ENCODE measurements at regions not wholly inside any gene's neighbourhood (a gene's known extent, or its start where the extent isn't known, plus 50 kb on each side); places are given as distances from the start of the nearest gene placed in this dataset.
A peak's percentile ranks its signal among the peaks of the same experiment; 100 is the strongest.

DNA sequence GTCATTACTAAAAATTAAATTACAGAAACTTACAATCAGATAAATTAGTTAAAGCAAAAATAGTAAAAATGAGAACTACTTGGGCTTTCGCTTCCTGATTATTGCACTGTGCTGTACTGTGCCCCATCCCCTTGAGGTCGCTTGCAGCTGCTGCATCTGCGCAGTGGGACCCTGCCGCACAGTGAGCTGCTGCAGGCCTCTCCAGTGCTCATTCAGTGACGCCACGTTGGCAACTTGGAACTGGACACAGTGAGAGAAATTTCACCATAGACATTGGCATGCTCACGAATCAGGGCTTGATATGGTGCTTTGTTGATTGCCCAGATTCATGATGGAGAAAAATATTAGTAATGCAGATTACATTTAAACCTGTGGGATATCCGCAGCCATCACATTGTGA is 290.8 kb upstream of the MYT1L start:
- no peaks in the 10 kb centered on the region for H3K4me1 Mint-ChIP-seq
- ATAC-seq (replicated peaks in 1 of 4), result no peak

DNA sequence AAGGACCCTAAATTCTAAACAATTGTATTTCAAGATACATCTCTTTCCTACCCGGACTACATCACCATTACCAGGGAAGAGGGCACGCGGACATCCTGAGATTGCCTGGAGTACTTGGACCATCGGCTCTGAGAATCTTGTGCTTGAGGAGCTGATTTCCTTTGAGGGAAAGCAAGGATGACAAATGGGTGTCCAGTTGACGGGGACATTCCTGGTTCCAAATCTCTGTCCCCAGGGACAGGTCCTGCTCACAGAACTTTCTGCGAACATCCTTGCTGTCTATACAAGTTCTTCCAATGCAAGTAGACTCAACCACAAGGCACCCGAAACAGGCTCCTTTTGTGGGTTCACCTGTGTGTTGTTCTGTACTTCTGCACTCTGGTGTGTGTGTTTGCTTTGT is 289.5 kb upstream of the MYT1L start:
- Histone ChIP-seq H3K27me3 (replicated peaks in 1 of 2; ENCODE audit: control insufficient read depth in 2 of 2, extremely low read depth in 1 of 2, insufficient read depth in 2 of 2, low read length in 1 of 2) (peaks cover 4 to 15% of the 10 kb centered on the region in 2 experiments), H3K4me3 (ENCODE audit: control insufficient read depth in 1 of 2, extremely low read depth in 1 of 2, low read length in 1 of 2) (no peak overlapping the region), H3K36me3 (ENCODE audit: control insufficient read depth in 2 of 2, extremely low read depth in 1 of 2, insufficient read depth in 1 of 2, low read length in 1 of 2) (no peaks in the 10 kb centered on the region), H3K27ac (ENCODE audit: low read length) (no peak overlapping the region), H3K9me3 (no peaks in the 10 kb centered on the region), H3K4me1 (ENCODE audit: control insufficient read depth in 1 of 2, extremely low read depth in 1 of 2, insufficient read depth in 2 of 2, low read length in 2 of 2) (no peaks in the 10 kb centered on the region)
- WGBS (ENCODE audit: insufficient coverage), result no CpG with 5 or more reads among the region's 7 CpGs
- no peak overlapping the region for H3K27ac Mint-ChIP-seq
- H3K36me3 Mint-ChIP-seq, result no peaks in the 10 kb centered on the region
- no peaks in the 10 kb centered on the region for H3K4me1 Mint-ChIP-seq
- H3K4me3 Mint-ChIP-seq, result no peak overlapping the region
- no peak for DNase-seq
- ChIA-PET POLR2A (interaction anchor here in 1 of 2 donors (0.6 kb wide), 1 partner anchor 14 kb away, joined by 3 read pairs; no protein-coding TSS in a partner anchor), CTCF (interaction anchor here in 1 of 2 donors (0.5 kb wide), 1 partner anchor 25 kb away, joined by 3 read pairs; no protein-coding TSS in a partner anchor)
- peaks cover 4 to 8% of the 10 kb centered on the region in 2 donors for H3K27me3 Mint-ChIP-seq
- H3K9me3 Mint-ChIP-seq, result no peaks in the 10 kb centered on the region
- no peak for ATAC-seq (replicated peaks in 1 of 4)

More for the DNA sequence above, 290.8 kb upstream of the MYT1L start:
- peaks cover 0 to under 1% of the 10 kb centered on the region in 2 donors for H3K27me3 Mint-ChIP-seq
- no peak overlapping the region for H3K4me3 Mint-ChIP-seq
- H3K27ac Mint-ChIP-seq, result no peak overlapping the region
- H3K4me1 ChIP-seq (ENCODE audit: control insufficient read depth in 1 of 2, extremely low read depth in 1 of 2, insufficient read depth in 2 of 2, low read length in 2 of 2), result no peaks in the 10 kb centered on the region
- no peaks in the 10 kb centered on the region for H3K9me3 ChIP-seq
- peaks cover 2 to 10% of the 10 kb centered on the region in 2 experiments for H3K27me3 ChIP-seq (replicated peaks in 1 of 2; ENCODE audit: control insufficient read depth in 2 of 2, extremely low read depth in 1 of 2, insufficient read depth in 2 of 2, low read length in 1 of 2)
- DNase-seq, result no peak
- H3K4me3 ChIP-seq (ENCODE audit: control insufficient read depth in 1 of 2, extremely low read depth in 1 of 2, low read length in 1 of 2), result no peak overlapping the region
- 83% methylated on average over 8 of the region's 8 CpGs for WGBS (ENCODE audit: insufficient coverage)
- H3K36me3 ChIP-seq (ENCODE audit: control insufficient read depth in 2 of 2, extremely low read depth in 1 of 2, insufficient read depth in 1 of 2, low read length in 1 of 2), result no peaks in the 10 kb centered on the region
- ChIA-PET CTCF (no interaction called here), POLR2A (no interaction called here)
- H3K9me3 Mint-ChIP-seq, result no peaks in the 10 kb centered on the region
- H3K36me3 Mint-ChIP-seq, result no peaks in the 10 kb centered on the region
- H3K27ac ChIP-seq (ENCODE audit: low read length), result no peak overlapping the region

DNA sequence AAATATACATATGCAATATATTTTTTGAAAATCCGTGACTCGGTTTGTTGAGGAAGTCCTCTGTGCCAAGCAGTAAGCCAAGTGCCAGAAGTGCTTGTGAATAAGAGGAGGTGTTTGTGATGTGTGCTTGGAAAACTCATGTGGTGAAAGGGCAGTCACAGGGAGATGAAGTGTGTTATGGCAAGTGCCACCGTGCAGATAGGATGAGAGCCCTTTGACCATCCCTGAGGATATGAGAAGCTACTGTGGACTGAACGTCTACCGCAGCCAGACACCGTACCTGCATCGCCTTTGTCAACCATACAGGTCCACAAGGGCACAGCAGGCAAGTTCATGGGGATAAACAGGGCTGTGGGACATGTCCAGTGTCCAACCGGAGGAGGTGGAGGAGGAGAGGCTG is 288.9 kb upstream of the MYT1L start:
- no peaks in the 10 kb centered on the region for H3K4me1 ChIP-seq (ENCODE audit: control insufficient read depth in 1 of 2, extremely low read depth in 1 of 2, insufficient read depth in 2 of 2, low read length in 2 of 2)
- no peaks in the 10 kb centered on the region for H3K9me3 ChIP-seq
- H3K27me3 Mint-ChIP-seq, result peaks cover 4 to 8% of the 10 kb centered on the region in 2 donors
- H3K9me3 Mint-ChIP-seq, result no peaks in the 10 kb centered on the region
- no peaks in the 10 kb centered on the region for H3K36me3 Mint-ChIP-seq
- H3K4me3 ChIP-seq (ENCODE audit: control insufficient read depth in 1 of 2, extremely low read depth in 1 of 2, low read length in 1 of 2), result no peak overlapping the region
- no peaks in the 10 kb centered on the region for H3K36me3 ChIP-seq (ENCODE audit: control insufficient read depth in 2 of 2, extremely low read depth in 1 of 2, insufficient read depth in 1 of 2, low read length in 1 of 2)
- no peak overlapping the region for H3K27ac Mint-ChIP-seq
- ChIA-PET CTCF (no interaction called here), POLR2A (no interaction called here)
- ATAC-seq (replicated peaks in 1 of 4), result no peak
- WGBS (ENCODE audit: insufficient coverage), result 86% methylated on average over 4 of the region's 8 CpGs
- no peak overlapping the region for H3K27ac ChIP-seq (ENCODE audit: low read length)
- H3K27me3 ChIP-seq (replicated peaks in 1 of 2; ENCODE audit: control insufficient read depth in 2 of 2, extremely low read depth in 1 of 2, insufficient read depth in 2 of 2, low read length in 1 of 2), result peaks cover 4 to 15% of the 10 kb centered on the region in 2 experiments
- no peaks in the 10 kb centered on the region for H3K4me1 Mint-ChIP-seq
- no peak overlapping the region for H3K4me3 Mint-ChIP-seq
- no peak for DNase-seq

DNA sequence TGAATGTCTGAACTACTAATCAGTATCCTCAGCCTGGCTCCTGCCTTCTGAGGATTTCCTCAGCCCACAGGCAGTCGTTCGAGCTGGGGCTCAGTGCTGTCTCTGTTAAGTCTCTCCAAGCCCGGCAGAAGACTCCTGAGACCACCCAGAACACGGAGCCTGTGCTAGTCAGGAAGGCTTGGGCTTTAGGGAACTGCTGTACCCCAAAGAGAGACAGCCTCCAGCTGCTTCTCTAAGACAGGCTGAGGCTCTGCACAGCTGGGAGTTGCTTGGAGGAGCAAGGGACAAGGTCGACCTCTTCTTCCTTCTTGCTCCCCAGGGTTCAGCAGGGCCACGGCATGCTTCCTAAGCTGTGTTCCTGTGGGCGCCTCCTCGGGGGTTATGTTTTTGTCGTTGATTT is 283.4 kb upstream of the MYT1L start:
- CTCF ChIA-PET, result interaction anchor here in 1 of 2 donors (1.4 kb wide), 1 partner anchor 32 kb away, joined by 4 read pairs; no protein-coding TSS in a partner anchor
- Mint-ChIP-seq H3K27ac (no peak overlapping the region), H3K4me3 (peak overlapping the region in 1 of 3 donors; percentile 16), H3K9me3 (peaks cover 3 to 5% (median 5%) of the 10 kb centered on the region in 3 donors), H3K36me3 (peaks cover 4% of the 10 kb centered on the region), H3K4me1 (peaks cover 9 to 10% (median 10%) of the 10 kb centered on the region in 3 donors), H3K27me3 (peaks cover 4 to 8% of the 10 kb centered on the region in 2 donors)
- H3K27ac ChIP-seq (ENCODE audit: low read length), result no peak overlapping the region
- ATAC-seq (replicated peaks in 1 of 4) (no peak), DNase-seq (no peak)
- H3K4me3 ChIP-seq (ENCODE audit: control insufficient read depth in 1 of 2, extremely low read depth in 1 of 2, low read length in 1 of 2), result no peak overlapping the region
- POLR2A ChIA-PET, result no interaction called here
- peaks cover 2 to 5% of the 10 kb centered on the region in 2 experiments for H3K27me3 ChIP-seq (replicated peaks in 1 of 2; ENCODE audit: control insufficient read depth in 2 of 2, extremely low read depth in 1 of 2, insufficient read depth in 2 of 2, low read length in 1 of 2)
- 77% methylated on average over 4 of the region's 9 CpGs for WGBS (ENCODE audit: insufficient coverage)
- no peaks in the 10 kb centered on the region for H3K36me3 ChIP-seq (ENCODE audit: control insufficient read depth in 2 of 2, extremely low read depth in 1 of 2, insufficient read depth in 1 of 2, low read length in 1 of 2)
- no peaks in the 10 kb centered on the region for H3K9me3 ChIP-seq
- H3K4me1 ChIP-seq (ENCODE audit: control insufficient read depth in 1 of 2, extremely low read depth in 1 of 2, insufficient read depth in 2 of 2, low read length in 2 of 2), result peaks cover 4 to 7% of the 10 kb centered on the region in 2 experiments

DNA sequence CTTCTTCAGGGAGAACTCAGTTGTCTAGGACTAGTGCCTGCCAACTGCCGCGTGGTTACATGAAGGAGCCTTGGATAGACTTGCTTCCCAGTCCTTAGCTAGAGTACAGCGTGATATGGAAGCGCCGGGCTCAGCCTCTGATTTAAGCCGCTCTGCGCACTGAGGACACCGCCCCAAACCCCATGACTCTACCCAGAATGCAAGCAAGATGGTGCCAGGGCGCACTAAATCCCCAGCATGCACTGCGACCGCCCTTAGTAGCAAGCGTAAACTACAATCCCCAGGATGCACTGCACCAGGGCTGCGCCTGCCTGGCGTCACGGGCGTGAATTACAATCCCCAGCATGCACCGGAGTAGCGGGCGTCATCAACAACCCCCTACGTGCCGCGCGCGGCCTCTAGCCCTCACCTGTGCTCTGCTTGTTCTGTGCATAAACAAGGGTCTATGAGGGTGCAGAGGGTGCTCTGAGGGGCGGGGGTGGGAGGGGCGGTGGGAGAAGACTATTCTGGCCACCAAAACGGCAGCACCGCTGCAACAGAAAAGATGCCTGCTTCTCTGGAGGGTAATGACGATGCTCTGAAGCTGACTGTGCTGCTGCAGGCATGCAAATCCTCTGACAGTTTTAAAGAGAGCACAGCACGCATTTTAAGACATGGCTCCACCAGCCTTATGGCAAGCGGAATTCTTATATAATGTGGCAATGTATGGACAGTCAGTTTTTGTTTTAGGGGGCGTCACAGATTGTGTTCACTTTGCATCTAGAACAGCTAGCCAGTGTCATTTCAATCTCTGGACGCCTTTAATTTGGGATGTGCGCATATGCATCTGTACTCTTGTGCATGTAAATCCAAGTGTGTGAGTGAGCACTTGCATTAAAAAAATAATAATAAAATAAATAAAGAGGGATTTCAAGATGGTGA is 282.5 kb upstream of the MYT1L start:
- ATAC-seq (replicated peaks in 1 of 4) (peak; percentile 99 to 100 (median 100)), DNase-seq (peak; percentile 72 to 93 (median 86))
- Mint-ChIP-seq H3K27me3 (peaks cover 4 to 11% of the 10 kb centered on the region in 2 donors), H3K9me3 (peaks cover 3 to 5% (median 5%) of the 10 kb centered on the region in 3 donors), H3K4me1 (peaks cover 9 to 10% (median 10%) of the 10 kb centered on the region in 3 donors), H3K27ac (peak overlapping the region; percentile 72 to 93), H3K36me3 (peaks cover 4% of the 10 kb centered on the region), H3K4me3 (peak overlapping the region; percentile 76 to 84 (median 79))
- Histone ChIP-seq H3K27me3 (replicated peaks in 1 of 2; ENCODE audit: control insufficient read depth in 2 of 2, extremely low read depth in 1 of 2, insufficient read depth in 2 of 2, low read length in 1 of 2) (peaks cover 2 to 5% of the 10 kb centered on the region in 2 experiments), H3K36me3 (ENCODE audit: control insufficient read depth in 2 of 2, extremely low read depth in 1 of 2, insufficient read depth in 1 of 2, low read length in 1 of 2) (no peaks in the 10 kb centered on the region), H3K4me3 (ENCODE audit: control insufficient read depth in 1 of 2, extremely low read depth in 1 of 2, low read length in 1 of 2) (peak overlapping the region; percentile 36 to 49), H3K4me1 (ENCODE audit: control insufficient read depth in 1 of 2, extremely low read depth in 1 of 2, insufficient read depth in 2 of 2, low read length in 2 of 2) (peaks cover 4 to 7% of the 10 kb centered on the region in 2 experiments), H3K27ac (ENCODE audit: low read length) (peak overlapping the region; percentile 46), H3K9me3 (no peaks in the 10 kb centered on the region)
- 18% methylated on average over 19 of the region's 34 CpGs for WGBS (ENCODE audit: insufficient coverage)
- POLR2A ChIA-PET, result interaction anchor here in 1 of 2 donors (0.7 kb wide), 1 partner anchor 33 kb away, joined by 3 read pairs; no protein-coding TSS in a partner anchor
- CTCF ChIA-PET, result interaction anchor here in 1 of 2 donors (1.4 kb wide), 1 partner anchor 33 kb away, joined by 4 read pairs; no protein-coding TSS in a partner anchor

DNA sequence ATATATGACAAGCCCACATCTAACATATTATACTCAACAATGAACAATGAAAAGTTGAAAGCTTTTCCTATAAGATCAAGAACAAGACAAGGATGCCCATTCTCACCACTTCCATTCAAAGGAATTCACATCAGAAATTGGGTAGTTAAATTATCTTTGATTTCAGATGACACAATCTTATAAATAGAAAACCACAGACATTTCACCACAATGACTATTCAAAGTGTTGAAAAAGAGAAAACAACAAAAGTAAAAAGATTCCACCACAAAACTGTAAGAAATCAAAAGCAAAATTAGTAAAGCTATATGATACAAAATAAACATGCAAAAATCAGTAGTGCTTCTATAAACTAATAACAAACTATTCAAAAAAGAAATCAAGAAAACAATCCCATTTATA is 279.7 kb upstream of the MYT1L start:
- Mint-ChIP-seq H3K9me3 (peaks cover 3 to 5% (median 5%) of the 10 kb centered on the region in 3 donors), H3K27ac (no peak overlapping the region), H3K36me3 (peaks cover 4% of the 10 kb centered on the region), H3K4me3 (no peak overlapping the region), H3K4me1 (peaks cover 9 to 10% (median 10%) of the 10 kb centered on the region in 3 donors), H3K27me3 (peaks cover 0 to 4% of the 10 kb centered on the region in 2 donors)
- Histone ChIP-seq H3K4me1 (ENCODE audit: control insufficient read depth in 1 of 2, extremely low read depth in 1 of 2, insufficient read depth in 2 of 2, low read length in 2 of 2) (peaks cover 4 to 7% of the 10 kb centered on the region in 2 experiments), H3K27ac (ENCODE audit: low read length) (no peak overlapping the region), H3K4me3 (ENCODE audit: control insufficient read depth in 1 of 2, extremely low read depth in 1 of 2, low read length in 1 of 2) (no peak overlapping the region), H3K9me3 (no peaks in the 10 kb centered on the region), H3K27me3 (replicated peaks in 1 of 2; ENCODE audit: control insufficient read depth in 2 of 2, extremely low read depth in 1 of 2, insufficient read depth in 2 of 2, low read length in 1 of 2) (no peaks in the 10 kb centered on the region), H3K36me3 (ENCODE audit: control insufficient read depth in 2 of 2, extremely low read depth in 1 of 2, insufficient read depth in 1 of 2, low read length in 1 of 2) (no peaks in the 10 kb centered on the region)
- POLR2A ChIA-PET, result interaction anchor here in 1 of 2 donors (0.5 kb wide), 1 partner anchor 36 kb away, joined by 3 read pairs; no protein-coding TSS in a partner anchor
- ATAC-seq (replicated peaks in 1 of 4), result no peak
- DNase-seq, result no peak
- CTCF ChIA-PET, result no interaction called here

Data from T-cell (primary cell).